ENCODE measurements at regions not wholly inside any gene's neighbourhood (a gene's known extent, or its start where the extent isn't known, plus 50 kb on each side); places are given as distances from the start of the nearest gene placed in this dataset.
"Not testable (repeated sequence)": the region's sequence is repeated elsewhere in the genome, so short reads cannot be mapped to it uniquely, and the experiment has no call there.

DNA sequence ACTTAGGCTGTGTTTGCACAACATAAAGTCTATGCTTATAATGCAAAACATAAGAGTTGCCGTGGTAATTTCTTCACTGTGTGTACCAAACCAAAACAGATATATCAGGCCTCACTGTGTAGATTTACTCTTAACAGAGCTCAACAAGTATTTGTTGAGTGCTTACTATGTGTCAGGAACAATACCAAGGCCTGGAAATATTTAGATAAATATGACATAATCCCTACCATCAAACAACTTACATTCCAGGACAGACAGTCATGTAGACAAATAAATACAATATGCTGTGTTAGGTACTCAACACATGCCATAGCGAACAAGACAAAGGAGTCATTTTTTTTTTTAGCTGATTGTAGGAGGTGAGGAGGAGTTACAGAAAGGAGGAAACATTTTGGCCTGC, 554.0 kb downstream of the NSUN3 start:
- no peak for ATAC-seq (replicated peaks in 6 of 8)
- H3K27ac ChIP-seq, result no peak overlapping the region
- in situ Hi-C loops (cut with MboI; ENCODE audit: low pct_unique_long_range_greater_than_20kb in 2 of 9, low sequenced_read_pairs in 9 of 9, unreplicated experiment in 9 of 9), result no loop called here
- WGBS, 10 experiments, result 0 to 100% (median 93%) methylated on average over 1 to 2 of the region's 2 CpGs
- H3K4me1 ChIP-seq (replicated peaks in 1 of 2), result no peaks in the 10 kb centered on the region
- H3K4me3 ChIP-seq, result no peak overlapping the region

- H3K4me1 ChIP-seq (replicated peaks in 1 of 2), result no peaks in the 10 kb centered on the region
- ATAC-seq (replicated peaks in 6 of 8), result no peak
- WGBS, 10 experiments, result 0 to 100% (median 94%) methylated on average over 1 to 2 of the region's 2 CpGs; no CpG with 5 or more reads in 2 of the 10 experiments
- no peak overlapping the region for H3K27ac ChIP-seq
- in situ Hi-C loops (cut with MboI; ENCODE audit: low pct_unique_long_range_greater_than_20kb in 2 of 9, low sequenced_read_pairs in 9 of 9, unreplicated experiment in 9 of 9), result no loop called here
- no peak overlapping the region for H3K4me3 ChIP-seq
Measured at GRCh38 chr3:94617312-94617711, 554.5 kb downstream of the NSUN3 start.

DNA sequence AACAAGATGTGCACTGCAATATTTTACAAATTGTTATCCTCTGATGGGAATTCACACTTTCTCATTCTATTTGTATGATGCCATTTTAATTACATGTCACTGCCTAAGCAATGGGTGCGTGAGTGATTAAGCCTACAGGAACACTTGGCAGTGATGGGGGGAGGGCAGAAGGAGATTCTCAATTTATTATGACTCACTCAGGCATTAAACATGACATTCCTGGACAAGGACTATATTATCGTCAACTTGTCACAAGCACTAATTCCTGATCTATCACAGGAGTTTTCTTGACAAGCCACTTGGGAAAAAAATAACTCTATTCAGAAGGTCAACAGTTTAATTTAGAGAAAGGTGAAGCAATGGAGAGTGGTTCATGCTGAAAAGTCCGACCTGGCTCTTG, 556.8 kb downstream of the NSUN3 start:
- peak in 5 of 8 experiments; percentile 59 to 98 (median 80) for ATAC-seq (replicated peaks in 6 of 8)
- in situ Hi-C loops (cut with MboI; ENCODE audit: low pct_unique_long_range_greater_than_20kb in 2 of 9, low sequenced_read_pairs in 9 of 9, unreplicated experiment in 9 of 9), result no loop called here
- 10 to 75% (median 50%) methylated on average over 1 to 3 of the region's 3 CpGs; no CpG with 5 or more reads in 1 of the 10 experiments for WGBS, 10 experiments

GRCh38 chr3:94626573-94626972, 563.7 kb downstream of the NSUN3 start:
- H3K4me1 ChIP-seq (replicated peaks in 1 of 2), result no peaks in the 10 kb centered on the region
- ATAC-seq (replicated peaks in 6 of 8), result no peak
- H3K27ac ChIP-seq, result no peak overlapping the region
- H3K4me3 ChIP-seq, result no peak overlapping the region
- in situ Hi-C loops (cut with MboI; ENCODE audit: low pct_unique_long_range_greater_than_20kb in 2 of 9, low sequenced_read_pairs in 9 of 9, unreplicated experiment in 9 of 9), result no loop called here
- 0 to 75% (median 17%) methylated on average over 1 of the region's 1 CpG; no CpG with 5 or more reads in 5 of the 10 experiments for WGBS, 10 experiments

More for the DNA sequence above, 556.8 kb downstream of the NSUN3 start:
- no peak overlapping the region for H3K4me3 ChIP-seq
- no peaks in the 10 kb centered on the region for H3K4me1 ChIP-seq (replicated peaks in 1 of 2)
- no peak overlapping the region for H3K27ac ChIP-seq

DNA sequence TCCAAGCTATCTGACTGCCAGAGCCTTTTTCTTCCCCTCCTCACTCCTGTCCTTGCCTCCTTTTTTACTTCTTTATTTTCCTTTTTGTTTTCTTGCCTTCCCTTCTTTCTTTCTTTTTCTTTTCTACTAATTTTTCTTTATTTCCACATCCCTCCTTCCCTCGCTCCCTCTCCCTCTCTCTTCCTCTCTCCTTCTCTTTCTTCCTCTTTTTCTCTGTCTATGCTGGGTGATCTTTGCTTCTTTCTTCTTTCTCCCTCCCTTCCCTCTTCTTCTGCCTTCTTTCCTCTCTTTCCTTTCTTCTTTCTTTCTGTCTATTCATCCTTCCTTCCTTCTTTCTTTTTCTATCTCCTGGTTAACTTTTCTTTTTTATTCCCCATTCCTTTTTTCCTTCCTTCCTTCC, 564.8 kb downstream of the NSUN3 start:
- H3K27ac ChIP-seq, result no peak overlapping the region
- 0 to 100% (median 65%) methylated on average over 1 of the region's 1 CpG for WGBS, 10 experiments
- no peak overlapping the region for H3K4me3 ChIP-seq
- no peak for ATAC-seq (replicated peaks in 6 of 8)
- H3K4me1 ChIP-seq (replicated peaks in 1 of 2), result no peaks in the 10 kb centered on the region
- in situ Hi-C loops (cut with MboI; ENCODE audit: low pct_unique_long_range_greater_than_20kb in 2 of 9, low sequenced_read_pairs in 9 of 9, unreplicated experiment in 9 of 9), result no loop called here

GRCh38 chr3:94643400-94643799, 580.5 kb downstream of the NSUN3 start:
- no peak for ATAC-seq (replicated peaks in 6 of 8)
- no peak overlapping the region for H3K27ac ChIP-seq
- WGBS, 10 experiments, result 47 to 70% (median 60%) methylated on average over 1 to 3 of the region's 3 CpGs; no CpG with 5 or more reads in 5 of the 10 experiments
- no peak overlapping the region for H3K4me3 ChIP-seq
- H3K4me1 ChIP-seq (replicated peaks in 1 of 2), result no peaks in the 10 kb centered on the region
- in situ Hi-C loops (cut with MboI; ENCODE audit: low pct_unique_long_range_greater_than_20kb in 2 of 9, low sequenced_read_pairs in 9 of 9, unreplicated experiment in 9 of 9), result no loop called here

GRCh38 chr3:94645790-94646189, 582.9 kb downstream of the NSUN3 start:
- H3K4me3 ChIP-seq, result no peak overlapping the region
- no peaks in the 10 kb centered on the region for H3K4me1 ChIP-seq (replicated peaks in 1 of 2)
- WGBS, 10 experiments, result 22 to 93% (median 80%) methylated on average over 2 to 3 of the region's 3 CpGs
- no peak for ATAC-seq (replicated peaks in 6 of 8)
- in situ Hi-C loops (cut with MboI; ENCODE audit: low pct_unique_long_range_greater_than_20kb in 2 of 9, low sequenced_read_pairs in 9 of 9, unreplicated experiment in 9 of 9), result no loop called here
- H3K27ac ChIP-seq, result no peak overlapping the region

DNA sequence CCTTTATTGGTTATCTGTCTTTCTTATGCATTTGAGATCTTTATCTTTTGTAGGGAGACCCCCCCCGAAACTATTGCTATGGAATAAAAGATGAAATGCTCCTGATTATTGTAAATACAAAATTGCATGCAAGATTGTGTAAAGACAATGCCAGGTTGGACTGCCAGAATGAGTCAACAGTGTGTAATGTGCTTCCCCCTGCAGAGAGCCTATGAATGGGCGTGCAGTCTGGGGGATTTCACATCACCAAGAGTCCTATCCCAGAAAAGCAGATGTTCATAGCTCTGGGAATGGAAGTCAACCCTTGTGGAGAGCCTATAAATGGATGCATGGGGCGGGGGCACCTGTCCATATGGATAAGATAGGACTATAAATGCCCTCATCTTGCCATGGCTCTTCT, 584.3 kb downstream of the NSUN3 start:
- in situ Hi-C loops (cut with MboI; ENCODE audit: low pct_unique_long_range_greater_than_20kb in 2 of 9, low sequenced_read_pairs in 9 of 9, unreplicated experiment in 9 of 9), result no loop called here
- WGBS, 10 experiments, result 0 to 100% (median 64%) methylated on average over 1 to 2 of the region's 3 CpGs
- Histone ChIP-seq H3K4me1 (replicated peaks in 1 of 2) (no peaks in the 10 kb centered on the region), H3K4me3 (no peak overlapping the region), H3K27ac (no peak overlapping the region)
- ATAC-seq (replicated peaks in 6 of 8), result no peak

- 23 to 100% (median 68%) methylated on average over 2 to 8 of the region's 8 CpGs; no CpG with 5 or more reads in 1 of the 10 experiments for WGBS, 10 experiments
- H3K4me1 ChIP-seq (replicated peaks in 1 of 2); H3K27ac ChIP-seq; in situ Hi-C loops (cut with MboI; ENCODE audit: low pct_unique_long_range_greater_than_20kb in 2 of 9, low sequenced_read_pairs in 9 of 9, unreplicated experiment in 9 of 9); H3K4me3 ChIP-seq: not testable (repeated sequence)
- ATAC-seq (replicated peaks in 6 of 8), result peak in 1 of 8 experiments; percentile 28
Measured at GRCh38 chr3:94648270-94649180, 585.7 kb downstream of the NSUN3 start.

DNA sequence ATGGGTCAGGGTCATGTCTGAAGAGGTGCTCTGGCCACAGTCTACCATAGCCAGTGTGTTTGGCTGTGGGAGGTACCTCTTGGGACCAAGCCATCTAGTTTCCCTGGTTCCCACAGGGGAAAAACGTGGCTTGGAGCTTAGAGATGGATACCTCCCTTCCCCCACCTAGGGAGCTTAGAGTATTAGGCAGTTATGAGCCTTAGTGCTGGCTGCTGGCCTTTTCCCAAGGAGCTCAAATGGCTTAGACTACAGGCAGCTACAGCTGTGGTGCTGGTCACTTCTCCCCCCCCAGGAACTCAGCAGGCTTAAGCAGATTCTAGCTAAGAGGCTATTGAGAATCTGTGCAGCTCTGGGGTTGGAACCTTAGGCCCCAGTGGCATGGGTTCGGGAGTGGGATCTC, 591.2 kb downstream of the NSUN3 start:
- ATAC-seq (replicated peaks in 6 of 8), result no peak
- H3K4me1 ChIP-seq (replicated peaks in 1 of 2), result no peaks in the 10 kb centered on the region
- WGBS, 10 experiments, result 0 to 100% (median 83%) methylated on average over 1 to 2 of the region's 2 CpGs; no CpG with 5 or more reads in 5 of the 10 experiments
- no peak overlapping the region for H3K27ac ChIP-seq
- in situ Hi-C loops (cut with MboI; ENCODE audit: low pct_unique_long_range_greater_than_20kb in 2 of 9, low sequenced_read_pairs in 9 of 9, unreplicated experiment in 9 of 9), result no loop called here
- H3K4me3 ChIP-seq, result no peak overlapping the region

- H3K4me1 ChIP-seq (replicated peaks in 1 of 2), result no peaks in the 10 kb centered on the region
- H3K4me3 ChIP-seq, result no peak overlapping the region
- in situ Hi-C loops (cut with MboI; ENCODE audit: low pct_unique_long_range_greater_than_20kb in 2 of 9, low sequenced_read_pairs in 9 of 9, unreplicated experiment in 9 of 9), result no loop called here
- no peak for ATAC-seq (replicated peaks in 6 of 8)
- H3K27ac ChIP-seq, result no peak overlapping the region
Measured at GRCh38 chr3:94665922-94666321, 603.1 kb downstream of the NSUN3 start.

- in situ Hi-C loops (cut with MboI; ENCODE audit: low pct_unique_long_range_greater_than_20kb in 2 of 9, low sequenced_read_pairs in 9 of 9, unreplicated experiment in 9 of 9), result no loop called here
- Histone ChIP-seq H3K27ac (no peak overlapping the region), H3K4me3 (no peak overlapping the region), H3K4me1 (replicated peaks in 1 of 2) (no peaks in the 10 kb centered on the region)
- ATAC-seq (replicated peaks in 6 of 8), result no peak
Measured at GRCh38 chr3:94671078-94671477, 608.2 kb downstream of the NSUN3 start.

- no peak overlapping the region for H3K4me3 ChIP-seq
- 8 to 100% (median 91%) methylated on average over 1 of the region's 1 CpG; no CpG with 5 or more reads in 1 of the 10 experiments for WGBS, 10 experiments
- no peak overlapping the region for H3K27ac ChIP-seq
- no peaks in the 10 kb centered on the region for H3K4me1 ChIP-seq (replicated peaks in 1 of 2)
- no peak for ATAC-seq (replicated peaks in 6 of 8)
- in situ Hi-C loops (cut with MboI; ENCODE audit: low pct_unique_long_range_greater_than_20kb in 2 of 9, low sequenced_read_pairs in 9 of 9, unreplicated experiment in 9 of 9), result no loop called here
Measured at GRCh38 chr3:94673876-94674275, 611.0 kb downstream of the NSUN3 start.

GRCh38 chr3:94686208-94686607, 623.3 kb downstream of the NSUN3 start:
- 0 to 100% (median 69%) methylated on average over 1 of the region's 1 CpG; no CpG with 5 or more reads in 2 of the 10 experiments for WGBS, 10 experiments
- in situ Hi-C loops (cut with MboI; ENCODE audit: low pct_unique_long_range_greater_than_20kb in 2 of 9, low sequenced_read_pairs in 9 of 9, unreplicated experiment in 9 of 9), result no loop called here
- no peak for ATAC-seq (replicated peaks in 6 of 8)
- H3K27ac ChIP-seq, result no peak overlapping the region
- no peaks in the 10 kb centered on the region for H3K4me1 ChIP-seq (replicated peaks in 1 of 2)
- no peak overlapping the region for H3K4me3 ChIP-seq
